IMR-90 (cell line): ENCODE measurements at regions not wholly inside any gene's neighbourhood (a gene's known extent, or its start where the extent isn't known, plus 50 kb on each side); places are given as distances from the start of the nearest gene placed in this dataset.

Experiments used
- CTCF ChIP-seq: conservative IDR thresholded peaks from 2 replicates; pipeline ENCODE4 v1.5.1; 2012; ENCODE audit warnings: mild to moderate bottlenecking, low read depth, low read length, improper control_type of control experiment
- FOS ChIP-seq: fragments of 150-350 bp; IDR thresholded peaks from 2 replicates; pipeline ENCODE4 v1.6.1; 2016; ENCODE audit warnings: low read depth, low read length
- MAFK ChIP-seq: IDR thresholded peaks from 2 replicates; pipeline ENCODE4 v1.6.1; 2012; ENCODE audit warnings: low read depth, low read length, improper control_type of control experiment
- MXI1 ChIP-seq: IDR thresholded peaks from 2 replicates; pipeline ENCODE4 v1.6.1; 2012; ENCODE audit warnings: low read depth, mild to moderate bottlenecking, low read length, moderate library complexity, borderline replicate concordance
- NFE2L2 ChIP-seq: fragments of 150-350 bp; IDR thresholded peaks from 2 replicates; pipeline ENCODE4 v1.6.1; 2016; ENCODE audit warnings: low read depth, mild to moderate bottlenecking, low read length
- POLR2A ChIP-seq: IDR thresholded peaks from 2 replicates; pipeline ENCODE4 v1.6.1; 2012; ENCODE audit warnings: mild to moderate bottlenecking, low read depth, low read length
- RCOR1 ChIP-seq: IDR thresholded peaks from 2 replicates; pipeline ENCODE4 v1.6.1; 2012; ENCODE audit warnings: mild to moderate bottlenecking, low read length, improper control_type of control experiment; ENCODE audit not compliant: insufficient replicate concordance
- RFX5 ChIP-seq: IDR thresholded peaks from 2 replicates; pipeline ENCODE4 v1.8.0; 2012; ENCODE audit warnings: low read depth, mild to moderate bottlenecking, low read length, moderate library complexity
- SMC3 ChIP-seq: fragments of 150-350 bp; IDR thresholded peaks from 2 replicates; pipeline ENCODE4 v1.6.1; 2016; ENCODE audit warnings: low read depth, mild to moderate bottlenecking, antibody characterized with exemption, low read length, moderate library complexity

GRCh38 chr13:58472483-58472882, 840.9 kb downstream of the PCDH17 start:
- no peak for TF ChIP-seq CTCF
- no peak for TF ChIP-seq RFX5
- no peak for TF ChIP-seq SMC3
- no peak for TF ChIP-seq RCOR1
- TF ChIP-seq POLR2A: no peak
- TF ChIP-seq MAFK: no peak
- TF ChIP-seq NFE2L2: no peak
- TF ChIP-seq MXI1: no peak
- no peak for TF ChIP-seq FOS
